Tibial nerve (tissue), 4 donors: ENCODE measurements at regions not wholly inside any gene's neighbourhood (a gene's known extent, or its start where the extent isn't known, plus 50 kb on each side); places are given as distances from the start of the nearest gene placed in this dataset.

ENCODE experiments used
- EP300 ChIP-seq, 2 donors: sonication (generic); formaldehyde crosslinking; IDR thresholded peaks; one replicate each; pipeline ENCODE4 v1.6.1; 2017; ENCODE audit warnings: antibody characterized with exemption in 2 of 2, mild to moderate bottlenecking in 1 of 2
- POLR2A ChIP-seq, 2 donors: fragments of 450-650 bp; IDR thresholded peaks; one replicate each; pipeline ENCODE4 v1.6.1; 2017; ENCODE audit warnings: antibody characterized with exemption in 2 of 2, mild to moderate bottlenecking in 2 of 2, moderate library complexity in 2 of 2
- TF ChIP-seq, protein P1 (sequence below), 5 experiments: fragments of 200-600 bp in 3 of 5; fragments of 450-650 bp in 2 of 5; sonication (generic) in 3 of 5; IDR thresholded peaks; one replicate each; pipeline ENCODE4 v1.5.1; 2016 to 2019; ENCODE audit warnings: antibody characterized with exemption in 5 of 5, mild to moderate bottlenecking in 3 of 5, moderate library complexity in 2 of 5

- TF ChIP-seq, protein P1, sequence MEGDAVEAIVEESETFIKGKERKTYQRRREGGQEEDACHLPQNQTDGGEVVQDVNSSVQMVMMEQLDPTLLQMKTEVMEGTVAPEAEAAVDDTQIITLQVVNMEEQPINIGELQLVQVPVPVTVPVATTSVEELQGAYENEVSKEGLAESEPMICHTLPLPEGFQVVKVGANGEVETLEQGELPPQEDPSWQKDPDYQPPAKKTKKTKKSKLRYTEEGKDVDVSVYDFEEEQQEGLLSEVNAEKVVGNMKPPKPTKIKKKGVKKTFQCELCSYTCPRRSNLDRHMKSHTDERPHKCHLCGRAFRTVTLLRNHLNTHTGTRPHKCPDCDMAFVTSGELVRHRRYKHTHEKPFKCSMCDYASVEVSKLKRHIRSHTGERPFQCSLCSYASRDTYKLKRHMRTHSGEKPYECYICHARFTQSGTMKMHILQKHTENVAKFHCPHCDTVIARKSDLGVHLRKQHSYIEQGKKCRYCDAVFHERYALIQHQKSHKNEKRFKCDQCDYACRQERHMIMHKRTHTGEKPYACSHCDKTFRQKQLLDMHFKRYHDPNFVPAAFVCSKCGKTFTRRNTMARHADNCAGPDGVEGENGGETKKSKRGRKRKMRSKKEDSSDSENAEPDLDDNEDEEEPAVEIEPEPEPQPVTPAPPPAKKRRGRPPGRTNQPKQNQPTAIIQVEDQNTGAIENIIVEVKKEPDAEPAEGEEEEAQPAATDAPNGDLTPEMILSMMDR (IDR thresholded peaks at IDR 0.05) = no peak
- TF ChIP-seq POLR2A (IDR thresholded peaks at IDR 0.05) (no peak), EP300 (IDR thresholded peaks at IDR 0.05) (no peak)
Measured at GRCh38 chr5:158375531-158375930, 516.6 kb upstream of the CLINT1 start.
